ENCODE measurements at regions not wholly inside any gene's neighbourhood (a gene's known extent, or its start where the extent isn't known, plus 50 kb on each side); places are given as distances from the start of the nearest gene placed in this dataset.

GRCh38 chr6:142569676-142570075 is 267.9 kb downstream of the ADGRG6 start:
- Histone ChIP-seq H3K4me1 (ENCODE audit: control insufficient read depth in 1 of 2, insufficient read depth in 2 of 2, low read length in 2 of 2) (peaks cover 0 to 4% of the 10 kb centered on the region in 2 donors), H3K36me3 (ENCODE audit: control insufficient read depth in 1 of 2, insufficient read depth in 2 of 2, low read length in 1 of 2) (no peaks in the 10 kb centered on the region), H3K27me3 (ENCODE audit: control insufficient read depth in 1 of 2, insufficient read depth in 2 of 2, low read length in 1 of 2) (no peaks in the 10 kb centered on the region), H3K9me3 (ENCODE audit: control insufficient read depth, low read length) (no peaks in the 10 kb centered on the region), H3K27ac (ENCODE audit: low read depth in 1 of 2, low read length in 2 of 2) (peak overlapping the region; percentile 16 to 86), H3K4me3 (ENCODE audit: low read length in 2 of 2) (no peak overlapping the region)
- intact Hi-C loops (cut with DNase I): loop anchor here (5.0 kb wide), 2 partner anchors 113 to 422 kb away; partner anchors contain the start of genes NMBR (in 1 of the 2) and VTA1 (in 1 of the 2)
- ATAC-seq (ENCODE audit: low FRiP score) (no peak), DNase-seq (no peak)
- WGBS, 2 donors: 24 to 25% methylated on average over 1 of the region's 1 CpG

GRCh38 chr6:142570221-142570671 is 268.4 kb downstream of the ADGRG6 start:
- DNase-seq: no peak
- no peaks in the 10 kb centered on the region for H3K9me3 ChIP-seq (ENCODE audit: control insufficient read depth, low read length)
- H3K4me1 ChIP-seq (ENCODE audit: control insufficient read depth in 1 of 2, insufficient read depth in 2 of 2, low read length in 2 of 2): peaks cover 0 to 4% of the 10 kb centered on the region in 2 donors
- ATAC-seq (ENCODE audit: low FRiP score): no peak
- no peaks in the 10 kb centered on the region for H3K27me3 ChIP-seq (ENCODE audit: control insufficient read depth in 1 of 2, insufficient read depth in 2 of 2, low read length in 1 of 2)
- no peak overlapping the region for H3K4me3 ChIP-seq (ENCODE audit: low read length in 2 of 2)
- peak overlapping the region; percentile 16 to 87 for H3K27ac ChIP-seq (ENCODE audit: low read depth in 1 of 2, low read length in 2 of 2)
- H3K36me3 ChIP-seq (ENCODE audit: control insufficient read depth in 1 of 2, insufficient read depth in 2 of 2, low read length in 1 of 2): no peaks in the 10 kb centered on the region
- intact Hi-C loops (cut with DNase I): loop anchor here in 1 of 2 donors (5.0 kb wide), 1 partner anchor 423 kb away; the partner anchor contains the start of genes NMBR and VTA1

- ATAC-seq (ENCODE audit: low FRiP score) (no peak), DNase-seq (no peak)
- Histone ChIP-seq H3K27ac (ENCODE audit: low read depth in 1 of 2, low read length in 2 of 2) (no peak overlapping the region), H3K36me3 (ENCODE audit: control insufficient read depth in 1 of 2, insufficient read depth in 2 of 2, low read length in 1 of 2) (no peaks in the 10 kb centered on the region), H3K9me3 (ENCODE audit: control insufficient read depth, low read length) (no peaks in the 10 kb centered on the region), H3K4me3 (ENCODE audit: low read length in 2 of 2) (no peak overlapping the region), H3K27me3 (ENCODE audit: control insufficient read depth in 1 of 2, insufficient read depth in 2 of 2, low read length in 1 of 2) (no peaks in the 10 kb centered on the region), H3K4me1 (ENCODE audit: control insufficient read depth in 1 of 2, insufficient read depth in 2 of 2, low read length in 2 of 2) (no peaks in the 10 kb centered on the region)
- intact Hi-C loops (cut with DNase I): no loop called here
- 62 to 70% methylated on average over 2 of the region's 2 CpGs for WGBS, 2 donors
Measured at GRCh38 chr6:142592876-142593275, 291.1 kb downstream of the ADGRG6 start.

GRCh38 chr6:142597836-142598235 is 296.0 kb downstream of the ADGRG6 start:
- no peaks in the 10 kb centered on the region for H3K27me3 ChIP-seq (ENCODE audit: control insufficient read depth in 1 of 2, insufficient read depth in 2 of 2, low read length in 1 of 2)
- DNase-seq (no peak), ATAC-seq (ENCODE audit: low FRiP score) (no peak)
- intact Hi-C loops (cut with DNase I): no loop called here
- no peaks in the 10 kb centered on the region for H3K9me3 ChIP-seq (ENCODE audit: control insufficient read depth, low read length)
- no peak overlapping the region for H3K4me3 ChIP-seq (ENCODE audit: low read length in 2 of 2)
- WGBS, 2 donors: 42 to 44% methylated on average over 5 of the region's 5 CpGs
- no peak overlapping the region for H3K27ac ChIP-seq (ENCODE audit: low read depth in 1 of 2, low read length in 2 of 2)
- H3K4me1 ChIP-seq (ENCODE audit: control insufficient read depth in 1 of 2, insufficient read depth in 2 of 2, low read length in 2 of 2): no peaks in the 10 kb centered on the region
- no peaks in the 10 kb centered on the region for H3K36me3 ChIP-seq (ENCODE audit: control insufficient read depth in 1 of 2, insufficient read depth in 2 of 2, low read length in 1 of 2)

- no peaks in the 10 kb centered on the region for H3K27me3 ChIP-seq (ENCODE audit: control insufficient read depth in 1 of 2, insufficient read depth in 2 of 2, low read length in 1 of 2)
- intact Hi-C loops (cut with DNase I): no loop called here
- no peak for DNase-seq
- 96 to 99% methylated on average over 1 of the region's 1 CpG for WGBS, 2 donors
- H3K4me1 ChIP-seq (ENCODE audit: control insufficient read depth in 1 of 2, insufficient read depth in 2 of 2, low read length in 2 of 2): peaks cover 0 to 5% of the 10 kb centered on the region in 2 donors
- ATAC-seq (ENCODE audit: low FRiP score): no peak
- no peaks in the 10 kb centered on the region for H3K36me3 ChIP-seq (ENCODE audit: control insufficient read depth in 1 of 2, insufficient read depth in 2 of 2, low read length in 1 of 2)
- no peak overlapping the region for H3K27ac ChIP-seq (ENCODE audit: low read depth in 1 of 2, low read length in 2 of 2)
- H3K9me3 ChIP-seq (ENCODE audit: control insufficient read depth, low read length): no peaks in the 10 kb centered on the region
- no peak overlapping the region for H3K4me3 ChIP-seq (ENCODE audit: low read length in 2 of 2)
Measured at GRCh38 chr6:142601427-142601826, 299.6 kb downstream of the ADGRG6 start.

- no peaks in the 10 kb centered on the region for H3K9me3 ChIP-seq (ENCODE audit: control insufficient read depth, low read length)
- 80 to 91% methylated on average over 3 of the region's 3 CpGs for WGBS, 2 donors
- H3K27ac ChIP-seq (ENCODE audit: low read depth in 1 of 2, low read length in 2 of 2): no peak overlapping the region
- H3K27me3 ChIP-seq (ENCODE audit: control insufficient read depth in 1 of 2, insufficient read depth in 2 of 2, low read length in 1 of 2): no peaks in the 10 kb centered on the region
- intact Hi-C loops (cut with DNase I): no loop called here
- no peaks in the 10 kb centered on the region for H3K36me3 ChIP-seq (ENCODE audit: control insufficient read depth in 1 of 2, insufficient read depth in 2 of 2, low read length in 1 of 2)
- H3K4me3 ChIP-seq (ENCODE audit: low read length in 2 of 2): no peak overlapping the region
- DNase-seq (no peak), ATAC-seq (ENCODE audit: low FRiP score) (no peak)
- peaks cover 0 to 5% of the 10 kb centered on the region in 2 donors for H3K4me1 ChIP-seq (ENCODE audit: control insufficient read depth in 1 of 2, insufficient read depth in 2 of 2, low read length in 2 of 2)
Measured at GRCh38 chr6:142602972-142603371, 301.2 kb downstream of the ADGRG6 start.

- H3K36me3 ChIP-seq (ENCODE audit: control insufficient read depth in 1 of 2, insufficient read depth in 2 of 2, low read length in 1 of 2): no peaks in the 10 kb centered on the region
Measured at GRCh38 chr6:142605922-142606485, 304.2 kb downstream of the ADGRG6 start.

GRCh38 chr6:142612956-142613355 is 311.1 kb downstream of the ADGRG6 start:
- ATAC-seq (ENCODE audit: low FRiP score) (no peak), DNase-seq (no peak)
- WGBS, 2 donors: 71 to 75% methylated on average over 3 of the region's 3 CpGs
- H3K36me3 ChIP-seq (ENCODE audit: control insufficient read depth in 1 of 2, insufficient read depth in 2 of 2, low read length in 1 of 2): no peaks in the 10 kb centered on the region
- no peak overlapping the region for H3K27ac ChIP-seq (ENCODE audit: low read depth in 1 of 2, low read length in 2 of 2)
- no peaks in the 10 kb centered on the region for H3K27me3 ChIP-seq (ENCODE audit: control insufficient read depth in 1 of 2, insufficient read depth in 2 of 2, low read length in 1 of 2)
- peaks cover 2% of the 10 kb centered on the region for H3K9me3 ChIP-seq (ENCODE audit: control insufficient read depth, low read length)
- no peak overlapping the region for H3K4me3 ChIP-seq (ENCODE audit: low read length in 2 of 2)
- no peaks in the 10 kb centered on the region for H3K4me1 ChIP-seq (ENCODE audit: control insufficient read depth in 1 of 2, insufficient read depth in 2 of 2, low read length in 2 of 2)
- intact Hi-C loops (cut with DNase I): no loop called here

More at GRCh38 chr6:142605922-142606485, 304.2 kb downstream of the ADGRG6 start:
- WGBS, 2 donors: 6 to 9% methylated on average over 6 of the region's 6 CpGs
- intact Hi-C loops (cut with DNase I): no loop called here
- Histone ChIP-seq H3K27me3 (ENCODE audit: control insufficient read depth in 1 of 2, insufficient read depth in 2 of 2, low read length in 1 of 2) (no peaks in the 10 kb centered on the region), H3K27ac (ENCODE audit: low read depth in 1 of 2, low read length in 2 of 2) (no peak overlapping the region), H3K9me3 (ENCODE audit: control insufficient read depth, low read length) (no peaks in the 10 kb centered on the region), H3K4me3 (ENCODE audit: low read length in 2 of 2) (no peak overlapping the region), H3K4me1 (ENCODE audit: control insufficient read depth in 1 of 2, insufficient read depth in 2 of 2, low read length in 2 of 2) (peaks cover 0 to 5% of the 10 kb centered on the region in 2 donors)
- DNase-seq (no peak), ATAC-seq (ENCODE audit: low FRiP score) (no peak)

- H3K36me3 ChIP-seq (ENCODE audit: control insufficient read depth in 1 of 2, insufficient read depth in 2 of 2, low read length in 1 of 2): no peaks in the 10 kb centered on the region
- H3K27ac ChIP-seq (ENCODE audit: low read depth in 1 of 2, low read length in 2 of 2): no peak overlapping the region
- peaks cover 2% of the 10 kb centered on the region for H3K9me3 ChIP-seq (ENCODE audit: control insufficient read depth, low read length)
- DNase-seq (no peak), ATAC-seq (ENCODE audit: low FRiP score) (no peak)
- 88 to 92% methylated on average over 2 of the region's 2 CpGs for WGBS, 2 donors
- intact Hi-C loops (cut with DNase I): no loop called here
- no peaks in the 10 kb centered on the region for H3K4me1 ChIP-seq (ENCODE audit: control insufficient read depth in 1 of 2, insufficient read depth in 2 of 2, low read length in 2 of 2)
- no peak overlapping the region for H3K4me3 ChIP-seq (ENCODE audit: low read length in 2 of 2)
- H3K27me3 ChIP-seq (ENCODE audit: control insufficient read depth in 1 of 2, insufficient read depth in 2 of 2, low read length in 1 of 2): no peaks in the 10 kb centered on the region
Measured at GRCh38 chr6:142613981-142614380, 312.2 kb downstream of the ADGRG6 start.
